ENCODE measurements at regions not wholly inside any gene's neighbourhood (a gene's known extent, or its start where the extent isn't known, plus 50 kb on each side); places are given as distances from the start of the nearest gene placed in this dataset.
"Not testable (repeated sequence)": the region's sequence is repeated elsewhere in the genome, so short reads cannot be mapped to it uniquely, and the experiment has no call there.

DNA sequence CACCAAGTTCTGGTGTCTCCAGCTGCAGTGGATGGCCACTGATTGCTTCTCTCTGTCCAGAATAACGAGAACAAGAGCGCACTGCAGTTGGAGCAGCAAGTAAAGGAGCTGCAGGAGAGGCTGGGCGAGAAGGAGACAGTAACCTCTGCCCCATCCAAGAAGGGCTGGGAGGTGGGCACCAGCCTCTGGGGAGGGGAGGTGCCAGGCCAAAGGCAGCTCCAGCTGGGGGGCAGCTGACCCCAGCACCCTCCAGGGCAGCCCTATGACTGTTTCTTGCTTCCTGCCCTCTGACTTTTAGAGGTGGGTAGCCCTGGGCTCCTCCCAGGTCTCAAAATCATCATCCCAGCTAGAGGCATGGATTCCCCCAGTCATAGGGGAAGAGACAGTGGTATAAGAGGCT lies 59.7 kb upstream of the UBE2Q2 start:
- not testable (repeated sequence) for H4K5ac ChIP-seq (ENCODE audit: insufficient read length, low read depth, low read length); H3K79me2 ChIP-seq (ENCODE audit: insufficient read depth, low read length); H2BK120ac ChIP-seq (ENCODE audit: low read depth, low read length, poor library complexity, severe bottlenecking); H3K4me1 Mint-ChIP-seq; H3K79me1 ChIP-seq (ENCODE audit: insufficient read depth, low read depth, low read length, poor library complexity, severe bottlenecking); H3K27me3 ChIP-seq (ENCODE audit: insufficient read depth, low read length); H3K18ac ChIP-seq (ENCODE audit: insufficient read length, low read depth, low read length); H2BK20ac ChIP-seq (ENCODE audit: low read depth, low read length, poor library complexity, severe bottlenecking); H4K8ac ChIP-seq (replicated peaks; ENCODE audit: insufficient read length, low read depth, low read length); H3K23ac ChIP-seq (ENCODE audit: insufficient read length, low read depth, low read length); H2BK5ac ChIP-seq (ENCODE audit: insufficient read length, low read length); H4K20me1 ChIP-seq (ENCODE audit: control insufficient read depth, insufficient read depth, insufficient read length); H2AK5ac ChIP-seq (ENCODE audit: insufficient read length, low read length); H2AFZ ChIP-seq (ENCODE audit: low read length); H2BK12ac ChIP-seq (ENCODE audit: insufficient read length, low read depth, low read length); H3K9ac ChIP-seq (ENCODE audit: extremely low read depth, insufficient read length, low read length); H4K91ac ChIP-seq (ENCODE audit: insufficient read length, low read depth, low read length); H3K36me3 Mint-ChIP-seq (ENCODE audit: insufficient read depth in 1 of 3, low read depth in 3 of 3); H3T11ph ChIP-seq (ENCODE audit: low read length); H3K4me1 ChIP-seq (ENCODE audit: insufficient read depth, low read length); H2BK15ac ChIP-seq (ENCODE audit: low read depth, low read length); H3K23me2 ChIP-seq (ENCODE audit: insufficient read length, low read depth, low read length, poor library complexity, severe bottlenecking); H3K56ac ChIP-seq (ENCODE audit: insufficient read length, low read depth, low read length); H3K14ac ChIP-seq (ENCODE audit: insufficient read depth, low read length); H3K4ac ChIP-seq (ENCODE audit: low read depth, low read length); H3K4me3 Mint-ChIP-seq; H3K4me2 ChIP-seq (ENCODE audit: insufficient read depth, insufficient read length, low read length); H3K9me3 Mint-ChIP-seq; H3K9me3 ChIP-seq (ENCODE audit: control insufficient read depth, low read depth, low read length); H3K27ac ChIP-seq (ENCODE audit: insufficient read length, low read depth, low read length)
- peak; percentile 3 for DNase-seq
- peak overlapping the region in 1 of 3 experiments; percentile 67; a peak in 1 of 7 replicates for H3K27ac Mint-ChIP-seq
- H3K27me3 Mint-ChIP-seq (ENCODE audit: low read depth) = peaks cover 57% of the 10 kb centered on the region
- WGBS (ENCODE audit: extremely low coverage, insufficient read length, low lambda C conversion rate) = no CpG with 5 or more reads among the region's 3 CpGs
